GM18498 (cell line): ENCODE measurements at regions not wholly inside any gene's neighbourhood (a gene's known extent, or its start where the extent isn't known, plus 50 kb on each side); places are given as distances from the start of the nearest gene placed in this dataset.

ENCODE experiments used
- ATAC-seq: cut with Tn5 transposase; IDR thresholded peaks from one replicate; pipeline ENCODE4 v1.9.1; 2021; ENCODE audit warnings: mild to moderate bottlenecking, moderate library complexity; ENCODE audit not compliant: unreplicated experiment

DNA sequence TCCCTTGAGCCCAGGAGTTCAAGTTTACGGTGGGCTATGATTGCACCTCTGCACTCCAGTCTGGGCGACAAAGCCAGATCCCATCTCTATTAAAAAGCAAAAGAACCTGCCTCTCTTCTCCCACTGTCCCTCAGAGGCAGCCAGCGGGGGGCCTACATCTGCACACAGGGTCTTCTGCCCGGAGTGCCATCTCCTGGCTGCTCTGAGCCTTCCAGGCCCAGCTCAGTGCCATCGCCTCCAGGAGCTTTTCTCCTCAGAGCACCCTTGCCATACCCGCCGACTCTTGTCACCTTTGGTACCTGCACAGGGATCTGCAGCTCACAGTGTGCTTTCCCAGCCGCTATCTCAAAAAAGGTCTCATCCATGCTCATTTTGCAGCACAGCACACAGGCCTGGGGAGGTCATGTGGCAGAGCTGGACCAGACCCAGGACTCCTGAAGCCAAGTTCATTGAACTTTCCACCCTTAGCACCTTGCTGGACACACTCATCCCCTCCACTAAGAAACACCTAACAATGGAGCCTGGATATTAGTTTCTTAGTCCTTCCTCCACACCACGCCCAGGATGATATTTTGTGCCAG, 186.3 kb downstream of the HAUS1 start:
- no peak for ATAC-seq

- no peak for ATAC-seq
Measured at GRCh38 chr18:46291149-46291548, 187.0 kb downstream of the HAUS1 start.

DNA sequence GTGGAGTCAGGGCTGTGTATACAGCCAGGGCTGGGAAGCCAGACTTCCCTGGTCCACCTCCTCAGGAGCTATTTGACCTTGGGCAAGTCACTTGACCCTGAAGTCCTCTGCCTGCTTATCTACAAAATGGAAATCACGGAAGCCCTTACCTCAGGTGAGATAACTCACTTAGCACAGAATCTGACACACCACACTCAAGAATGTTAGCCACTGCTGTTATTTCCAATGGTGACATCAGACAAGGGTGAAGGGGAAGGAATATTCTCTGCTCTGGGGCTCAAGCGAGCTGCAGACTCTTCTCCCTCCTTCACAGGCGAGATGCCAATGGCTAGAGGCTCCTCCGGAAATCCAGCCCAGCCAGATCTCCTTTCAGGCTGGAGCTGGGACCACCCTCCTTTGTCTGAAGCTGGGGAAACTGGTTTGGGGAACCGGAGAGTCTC, 189.6 kb downstream of the HAUS1 start:
- ATAC-seq = no peak

DNA sequence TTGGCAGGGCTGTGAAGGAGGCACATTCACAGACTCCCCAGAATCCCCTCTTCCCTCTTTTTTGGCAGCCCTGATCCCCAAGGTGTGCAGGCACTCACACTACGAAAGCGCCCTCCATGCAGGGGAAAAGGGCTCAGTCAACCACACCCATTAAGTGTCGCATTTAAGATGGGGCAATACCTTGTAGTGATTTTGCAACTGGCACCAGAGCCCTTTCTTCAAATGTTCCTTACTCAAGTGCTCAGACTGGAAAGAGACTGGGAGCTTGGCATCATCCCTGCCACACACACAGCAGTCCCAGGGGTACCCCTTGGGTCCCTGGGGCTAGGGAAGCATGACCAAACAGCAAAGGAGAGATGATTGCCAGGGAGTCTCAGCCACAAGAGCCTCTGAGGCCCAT, 190.1 kb downstream of the HAUS1 start:
- no peak for ATAC-seq

GRCh38 chr18:46294751-46295150, 190.6 kb downstream of the HAUS1 start:
- ATAC-seq = no peak

- ATAC-seq = no peak
Measured at GRCh38 chr18:46295416-46295815, 191.2 kb downstream of the HAUS1 start.

- ATAC-seq = no peak
Measured at GRCh38 chr18:46296656-46297055, 192.5 kb downstream of the HAUS1 start.

GRCh38 chr18:46297124-46297523, 192.9 kb downstream of the HAUS1 start:
- no peak for ATAC-seq

DNA sequence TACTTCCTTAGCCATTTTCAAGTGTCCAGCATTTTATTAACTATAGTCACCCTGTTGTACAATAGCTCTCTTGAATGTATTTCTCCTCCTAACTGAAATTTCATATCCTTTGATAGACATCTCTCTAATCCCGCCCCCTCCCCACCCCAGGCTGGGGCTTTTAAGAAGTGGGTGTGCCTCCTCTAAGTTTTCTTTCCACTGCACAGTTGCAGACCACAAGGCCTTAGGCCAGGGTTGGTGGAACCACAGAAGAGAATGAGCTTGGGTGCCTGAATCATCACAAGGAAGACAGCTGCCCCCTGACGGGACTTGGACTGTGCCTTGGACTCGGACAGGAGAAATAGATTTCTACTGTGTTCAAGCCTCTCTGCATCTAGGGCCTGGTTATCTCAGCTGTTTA, 193.4 kb downstream of the HAUS1 start:
- ATAC-seq = no peak

GRCh38 chr18:46298511-46298910, 194.3 kb downstream of the HAUS1 start:
- no peak for ATAC-seq

DNA sequence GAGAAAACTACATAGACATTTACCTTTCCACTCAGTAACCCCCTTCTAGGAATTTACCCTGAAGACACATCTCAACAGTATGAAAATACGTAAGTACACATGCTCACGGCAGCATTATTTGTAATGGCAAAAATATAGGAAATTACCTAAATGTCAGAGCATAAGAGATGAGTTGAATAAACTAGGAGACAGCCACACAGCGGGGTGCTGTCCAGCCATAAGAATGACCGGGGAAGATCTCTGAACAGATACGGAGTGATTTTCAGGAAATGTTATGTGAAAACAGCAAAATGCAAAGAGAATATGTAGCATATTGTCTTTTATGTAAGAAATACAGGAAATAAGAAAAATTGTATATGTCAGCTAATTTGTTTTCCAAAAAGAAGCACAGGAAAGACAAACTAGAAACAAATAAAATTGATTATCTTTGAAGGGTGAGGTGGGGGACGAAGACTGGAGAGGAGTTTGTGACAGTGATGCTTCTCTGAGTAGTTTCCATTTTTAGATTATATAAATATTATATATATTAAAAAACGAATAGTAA, 195.4 kb downstream of the HAUS1 start:
- no peak for ATAC-seq

GRCh38 chr18:46301081-46301480, 196.9 kb downstream of the HAUS1 start:
- ATAC-seq = no peak

- no peak for ATAC-seq
Measured at GRCh38 chr18:46301571-46301970, 197.4 kb downstream of the HAUS1 start.

DNA sequence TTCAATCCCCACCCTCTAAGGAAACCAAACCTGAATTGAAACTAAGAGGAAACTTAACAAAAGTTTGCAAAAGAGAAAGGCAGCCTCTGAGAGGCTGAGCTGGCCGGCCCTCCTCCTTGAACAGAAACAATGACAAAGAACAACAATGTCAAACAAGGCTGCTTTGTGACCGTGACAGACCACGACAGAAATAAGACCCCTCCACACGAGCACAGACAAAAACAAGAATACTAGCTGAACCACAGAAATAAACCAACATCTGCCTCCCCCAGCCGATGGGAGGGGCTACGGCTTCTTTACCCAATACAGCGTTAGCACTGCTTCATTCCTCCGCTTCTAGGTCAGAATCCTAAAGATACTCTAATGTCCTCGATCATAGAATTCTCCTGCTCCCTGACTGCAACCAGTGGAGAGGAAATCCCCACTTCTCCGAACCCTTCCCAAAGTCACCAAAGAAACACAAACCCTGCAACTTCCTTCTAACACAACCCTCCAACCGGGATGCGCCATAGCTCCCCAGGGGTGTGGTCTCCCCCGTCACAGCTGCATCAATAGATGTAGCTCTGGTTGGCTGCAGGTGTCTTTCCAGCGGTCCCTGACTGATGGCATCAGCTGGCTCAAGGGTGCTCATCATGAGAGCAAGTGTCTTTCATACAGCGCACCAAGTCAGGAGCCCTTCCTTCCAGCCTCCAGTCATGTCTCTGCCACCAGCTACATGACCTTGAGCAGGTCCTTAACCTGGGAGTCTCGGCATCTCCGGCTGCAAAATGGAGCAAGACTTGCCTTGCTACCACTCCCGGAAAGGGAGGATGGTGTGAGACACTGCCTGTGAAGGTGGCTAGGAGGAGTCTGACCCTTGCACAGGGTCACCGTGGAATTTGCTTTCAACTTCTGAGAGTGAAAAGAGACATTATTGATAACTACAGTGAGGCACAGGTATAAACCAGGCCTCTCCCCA, 198.6 kb downstream of the HAUS1 start:
- ATAC-seq = no peak

- no peak for ATAC-seq
Measured at GRCh38 chr18:46310258-46310657, 206.1 kb downstream of the HAUS1 start.

- no peak for ATAC-seq
Measured at GRCh38 chr18:46310675-46311345, 206.6 kb downstream of the HAUS1 start.

GRCh38 chr18:46311491-46311890, 207.3 kb downstream of the HAUS1 start:
- ATAC-seq = no peak

DNA sequence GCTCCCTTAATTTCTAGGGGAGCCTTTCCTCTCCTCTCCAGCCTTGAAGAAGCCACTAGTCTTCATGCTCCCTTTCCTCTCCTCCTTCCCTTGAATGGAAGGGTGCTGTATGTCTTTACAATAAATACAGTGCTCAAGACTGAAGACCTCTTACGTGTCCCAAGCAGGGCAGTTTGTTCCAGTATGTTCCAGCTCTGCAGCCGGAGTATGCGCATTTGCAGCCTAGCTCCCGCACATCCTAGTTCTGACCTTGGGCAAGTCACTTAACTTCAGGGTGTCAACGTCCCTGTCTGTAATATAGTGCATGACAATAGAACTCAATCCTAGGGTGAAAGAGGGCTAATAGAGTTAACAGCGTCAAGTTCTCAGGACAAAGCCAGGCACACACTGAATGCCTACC, 208.0 kb downstream of the HAUS1 start:
- no peak for ATAC-seq

DNA sequence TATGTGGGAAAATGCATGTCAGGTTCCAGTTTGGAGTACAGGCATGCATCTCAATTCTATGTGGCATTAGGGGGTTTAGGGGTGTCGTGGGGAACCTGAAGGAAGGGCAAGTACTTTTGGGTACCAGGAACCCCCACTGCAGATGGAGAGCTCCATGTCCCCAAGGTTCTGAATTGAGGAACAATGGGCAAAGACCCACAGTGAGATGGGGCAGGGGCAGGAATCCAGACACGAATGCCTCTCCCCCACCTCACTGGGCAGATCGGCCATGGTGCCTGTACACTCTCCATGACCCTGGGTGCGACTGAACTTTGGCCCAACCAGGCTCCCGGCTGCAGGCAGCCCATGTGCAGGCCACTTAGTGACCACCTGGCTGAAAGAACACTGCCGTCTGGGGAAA, 209.3 kb downstream of the HAUS1 start:
- ATAC-seq = no peak

DNA sequence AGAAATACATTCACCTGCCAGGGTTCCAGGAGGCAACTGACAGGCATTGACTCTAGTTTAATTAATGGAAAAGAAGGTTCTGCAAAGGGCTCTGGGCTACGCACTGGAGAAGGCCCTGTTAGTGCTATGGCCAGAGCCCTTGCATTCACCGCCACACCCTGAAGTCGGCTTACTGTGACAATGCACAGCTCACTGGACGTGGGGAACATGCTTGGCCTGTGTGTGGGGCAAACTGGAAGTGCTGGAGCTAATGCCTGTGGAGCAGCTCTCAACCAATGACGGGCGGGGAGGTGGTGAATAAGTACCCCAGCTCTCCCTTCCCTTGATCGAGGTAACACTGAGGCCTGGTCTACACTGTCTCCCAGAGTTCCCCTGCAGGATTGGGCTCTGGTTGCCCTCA, 209.8 kb downstream of the HAUS1 start:
- ATAC-seq = no peak

GRCh38 chr18:46315161-46315560, 211.0 kb downstream of the HAUS1 start:
- no peak for ATAC-seq

DNA sequence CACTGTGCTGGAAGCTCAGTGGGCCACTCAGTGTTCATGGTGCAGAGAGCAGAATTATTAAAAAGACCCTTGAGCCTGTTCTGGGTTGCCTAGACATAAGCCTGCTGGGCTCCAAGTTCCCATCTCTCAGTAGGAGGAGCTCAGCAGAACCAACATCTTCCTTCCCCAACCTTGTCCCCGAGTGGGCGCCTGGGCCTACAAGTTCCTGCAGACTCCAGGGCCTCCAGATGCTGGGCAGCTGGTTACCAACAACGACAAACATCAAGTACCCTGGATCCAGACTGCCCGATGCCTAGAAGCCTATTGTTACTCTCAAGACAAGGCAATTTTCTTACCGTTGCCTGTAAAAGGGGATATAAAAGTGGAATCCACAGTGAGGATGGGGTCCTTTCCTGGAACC, 214.2 kb downstream of the HAUS1 start:
- no peak for ATAC-seq
